ENCODE measurements at regions not wholly inside any gene's neighbourhood (a gene's known extent, or its start where the extent isn't known, plus 50 kb on each side); places are given as distances from the start of the nearest gene placed in this dataset.

GRCh38 chr3:165395188-165395587 is 199.0 kb upstream of the SLITRK3 start:
- no peaks in the 10 kb centered on the region for H3K27me3 Mint-ChIP-seq

GRCh38 chr3:165393461-165393860 is 197.3 kb upstream of the SLITRK3 start:
- H3K27ac Mint-ChIP-seq: no peak overlapping the region
- H3K9me3 Mint-ChIP-seq: no peaks in the 10 kb centered on the region
- no peaks in the 10 kb centered on the region for H3K27me3 Mint-ChIP-seq
- H3K36me3 Mint-ChIP-seq: no peaks in the 10 kb centered on the region
- H3K4me1 Mint-ChIP-seq: no peaks in the 10 kb centered on the region
- H3K4me3 Mint-ChIP-seq: no peak overlapping the region

More at GRCh38 chr3:165395188-165395587, 199.0 kb upstream of the SLITRK3 start:
- H3K9me3 Mint-ChIP-seq: no peaks in the 10 kb centered on the region
- no peaks in the 10 kb centered on the region for H3K36me3 Mint-ChIP-seq
- no peak overlapping the region for H3K4me3 Mint-ChIP-seq
- H3K4me1 Mint-ChIP-seq: no peaks in the 10 kb centered on the region
- no peak overlapping the region for H3K27ac Mint-ChIP-seq

- Mint-ChIP-seq H3K4me3 (no peak overlapping the region), H3K27ac (no peak overlapping the region), H3K4me1 (no peaks in the 10 kb centered on the region)
Measured at GRCh38 chr3:165390166-165390565, 194.0 kb upstream of the SLITRK3 start.

GRCh38 chr3:165389653-165390052 is 193.5 kb upstream of the SLITRK3 start:
- Mint-ChIP-seq H3K4me1 (no peaks in the 10 kb centered on the region), H3K9me3 (peaks cover 7% of the 10 kb centered on the region), H3K27me3 (no peaks in the 10 kb centered on the region), H3K27ac (no peak overlapping the region), H3K36me3 (no peaks in the 10 kb centered on the region), H3K4me3 (no peak overlapping the region)

More at GRCh38 chr3:165390166-165390565, 194.0 kb upstream of the SLITRK3 start:
- no peaks in the 10 kb centered on the region for H3K27me3 Mint-ChIP-seq
- H3K9me3 Mint-ChIP-seq: peaks cover 7% of the 10 kb centered on the region
- no peaks in the 10 kb centered on the region for H3K36me3 Mint-ChIP-seq

- no peak overlapping the region for H3K4me3 Mint-ChIP-seq
- no peaks in the 10 kb centered on the region for H3K27me3 Mint-ChIP-seq
- H3K4me1 Mint-ChIP-seq: no peaks in the 10 kb centered on the region
- H3K27ac Mint-ChIP-seq: no peak overlapping the region
- peaks cover 7% of the 10 kb centered on the region for H3K9me3 Mint-ChIP-seq
- no peaks in the 10 kb centered on the region for H3K36me3 Mint-ChIP-seq
Measured at GRCh38 chr3:165389064-165389463, 192.9 kb upstream of the SLITRK3 start.

GRCh38 chr3:165383381-165383780 is 187.2 kb upstream of the SLITRK3 start:
- Mint-ChIP-seq H3K27ac (no peak overlapping the region), H3K36me3 (no peaks in the 10 kb centered on the region), H3K27me3 (no peaks in the 10 kb centered on the region), H3K4me3 (no peak overlapping the region), H3K4me1 (no peaks in the 10 kb centered on the region), H3K9me3 (peaks cover 15% of the 10 kb centered on the region)

- peaks cover 15% of the 10 kb centered on the region for H3K9me3 Mint-ChIP-seq
- no peak overlapping the region for H3K27ac Mint-ChIP-seq
- H3K4me1 Mint-ChIP-seq: no peaks in the 10 kb centered on the region
- H3K27me3 Mint-ChIP-seq: no peaks in the 10 kb centered on the region
- no peaks in the 10 kb centered on the region for H3K36me3 Mint-ChIP-seq
- H3K4me3 Mint-ChIP-seq: no peak overlapping the region
Measured at GRCh38 chr3:165382672-165383071, 186.5 kb upstream of the SLITRK3 start.

DNA sequence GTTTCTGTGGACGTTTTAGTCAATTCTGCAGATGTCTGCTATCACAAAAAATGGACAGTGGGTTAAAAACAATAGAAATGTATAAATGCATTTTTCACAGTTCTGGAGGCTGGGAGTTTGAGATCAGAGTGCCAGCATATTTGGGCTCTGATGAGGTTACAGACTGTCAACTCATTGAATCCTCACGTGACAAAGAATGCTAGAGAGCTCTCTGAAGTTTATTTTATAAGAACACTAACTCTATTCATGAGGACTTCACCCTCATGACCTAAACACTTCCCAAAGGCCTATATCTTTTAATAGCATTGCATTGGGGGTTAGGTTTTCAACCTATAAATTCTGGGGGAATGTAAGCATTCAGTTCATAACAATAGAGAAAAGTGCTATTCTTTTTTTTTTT is 182.6 kb upstream of the SLITRK3 start:
- no peaks in the 10 kb centered on the region for H3K36me3 Mint-ChIP-seq
- H3K27me3 Mint-ChIP-seq: no peaks in the 10 kb centered on the region
- no peak overlapping the region for H3K4me3 Mint-ChIP-seq
- H3K4me1 Mint-ChIP-seq: no peaks in the 10 kb centered on the region
- H3K27ac Mint-ChIP-seq: no peak overlapping the region
- H3K9me3 Mint-ChIP-seq: peaks cover 7% of the 10 kb centered on the region

DNA sequence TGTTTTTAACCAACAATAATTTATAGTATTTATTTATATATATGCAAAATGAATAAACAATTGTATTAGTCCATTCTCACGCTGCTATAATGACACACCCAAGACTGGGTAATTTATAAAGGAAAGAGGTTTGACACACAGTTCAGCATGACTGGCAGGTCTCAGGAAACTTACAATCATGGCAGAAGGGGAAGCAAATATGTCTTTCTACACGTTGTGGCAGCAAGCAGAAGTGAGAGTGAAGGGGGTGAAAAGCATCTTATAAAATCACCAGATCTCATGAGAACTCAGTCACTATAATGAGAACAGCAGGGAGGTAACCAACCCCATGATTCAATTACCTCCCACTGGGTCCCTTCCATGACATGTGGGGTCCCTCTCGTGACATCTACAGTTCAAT is 162.8 kb upstream of the SLITRK3 start:
- no peak overlapping the region for H3K27ac Mint-ChIP-seq
- H3K9me3 Mint-ChIP-seq: no peaks in the 10 kb centered on the region
- H3K36me3 Mint-ChIP-seq: no peaks in the 10 kb centered on the region
- no peaks in the 10 kb centered on the region for H3K27me3 Mint-ChIP-seq
- H3K4me3 Mint-ChIP-seq: no peak overlapping the region
- H3K4me1 Mint-ChIP-seq: no peaks in the 10 kb centered on the region

DNA sequence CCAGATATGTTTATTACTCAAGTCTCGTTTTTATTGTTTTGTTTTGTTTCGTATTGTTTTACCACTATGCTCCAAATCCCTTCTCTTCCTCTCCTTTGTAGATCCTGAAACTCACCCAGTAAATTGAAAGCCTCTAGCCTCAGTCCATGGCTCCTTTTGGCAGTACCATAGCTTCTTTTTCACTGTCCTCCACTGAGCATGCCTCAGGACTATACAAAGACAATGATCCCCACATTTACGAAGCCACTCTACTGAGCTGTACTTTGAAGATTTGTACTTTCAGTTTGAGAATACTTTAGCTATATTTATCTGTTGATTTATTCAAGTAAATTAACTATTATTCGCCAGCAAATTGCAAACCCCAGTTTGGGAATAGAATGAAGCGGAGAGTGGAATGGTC is 159.1 kb upstream of the SLITRK3 start:
- H3K4me1 Mint-ChIP-seq: no peaks in the 10 kb centered on the region
- H3K36me3 Mint-ChIP-seq: no peaks in the 10 kb centered on the region
- no peaks in the 10 kb centered on the region for H3K27me3 Mint-ChIP-seq
- no peak overlapping the region for H3K4me3 Mint-ChIP-seq
- H3K9me3 Mint-ChIP-seq: peaks cover 5% of the 10 kb centered on the region
- no peak overlapping the region for H3K27ac Mint-ChIP-seq

DNA sequence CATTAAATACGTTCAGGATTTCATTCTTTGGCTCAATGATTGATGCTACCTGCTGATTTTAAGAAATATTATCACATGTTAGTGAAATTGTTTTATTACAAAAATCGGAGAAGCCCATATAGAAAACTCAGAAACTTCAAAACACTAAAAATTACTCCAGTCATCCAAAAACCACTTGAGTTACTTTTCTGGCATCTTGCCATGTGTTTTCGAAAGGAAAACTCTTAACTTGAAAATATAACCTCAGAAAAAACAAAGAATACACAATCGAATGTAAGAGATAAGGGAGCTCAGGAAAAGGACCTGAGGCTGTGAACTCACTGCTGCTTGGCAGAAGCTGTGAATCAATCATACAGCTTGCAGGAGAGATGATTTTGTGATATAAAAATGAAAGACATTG is 151.3 kb upstream of the SLITRK3 start:
- Mint-ChIP-seq H3K4me1 (no peaks in the 10 kb centered on the region), H3K4me3 (no peak overlapping the region), H3K36me3 (no peaks in the 10 kb centered on the region), H3K27ac (no peak overlapping the region), H3K9me3 (peaks cover 17% of the 10 kb centered on the region), H3K27me3 (no peaks in the 10 kb centered on the region)

DNA sequence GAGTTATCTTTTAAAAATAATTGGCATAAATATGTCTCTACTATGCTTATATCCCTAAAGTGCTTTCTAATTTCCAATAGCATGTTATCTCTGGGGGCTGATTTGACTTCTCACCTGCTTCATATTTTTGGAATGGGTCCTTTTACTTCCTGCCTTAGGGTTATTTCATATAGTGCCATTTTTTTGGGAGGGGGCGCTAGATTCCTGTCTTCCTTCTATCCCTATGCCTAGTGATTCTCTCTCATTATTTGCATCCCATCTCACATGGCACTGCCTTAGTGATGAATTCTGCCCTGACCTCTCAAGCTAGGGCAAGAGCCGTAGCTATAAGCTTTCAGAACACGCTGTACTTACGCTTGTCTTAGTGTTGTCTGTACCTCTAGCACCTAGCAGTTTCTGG is 150.3 kb upstream of the SLITRK3 start:
- Mint-ChIP-seq H3K4me3 (no peak overlapping the region), H3K9me3 (peaks cover 13% of the 10 kb centered on the region), H3K4me1 (no peaks in the 10 kb centered on the region), H3K27ac (peak overlapping the region; percentile 74), H3K36me3 (no peaks in the 10 kb centered on the region), H3K27me3 (no peaks in the 10 kb centered on the region)

DNA sequence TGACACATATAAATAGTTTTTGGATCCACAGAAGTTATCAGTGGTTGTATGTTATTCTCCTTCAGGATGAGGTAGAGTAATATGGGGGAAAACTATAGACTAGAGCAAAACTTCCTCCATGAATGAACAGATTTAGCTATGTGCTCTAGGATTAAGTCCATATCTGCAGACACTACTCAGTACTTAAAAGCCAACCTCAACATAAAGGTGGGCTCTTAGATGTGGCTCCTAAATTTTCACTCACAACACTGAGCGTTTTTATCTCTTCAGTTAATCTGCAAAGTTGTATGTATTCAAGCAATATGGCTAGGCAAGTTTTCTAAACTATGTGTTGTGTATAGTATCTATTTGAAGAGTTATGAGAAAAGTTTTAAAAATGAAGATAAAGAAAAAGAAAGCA is 147.0 kb upstream of the SLITRK3 start:
- Mint-ChIP-seq H3K4me1 (no peaks in the 10 kb centered on the region), H3K4me3 (no peak overlapping the region), H3K27me3 (no peaks in the 10 kb centered on the region), H3K36me3 (no peaks in the 10 kb centered on the region), H3K9me3 (peaks cover 12% of the 10 kb centered on the region), H3K27ac (no peak overlapping the region)

GRCh38 chr3:165339753-165340152 is 143.6 kb upstream of the SLITRK3 start:
- H3K27ac Mint-ChIP-seq: no peak overlapping the region
- no peaks in the 10 kb centered on the region for H3K36me3 Mint-ChIP-seq
- no peaks in the 10 kb centered on the region for H3K27me3 Mint-ChIP-seq
- H3K4me1 Mint-ChIP-seq: no peaks in the 10 kb centered on the region
- H3K9me3 Mint-ChIP-seq: peaks cover 6% of the 10 kb centered on the region
- H3K4me3 Mint-ChIP-seq: no peak overlapping the region

- Mint-ChIP-seq H3K9me3 (no peaks in the 10 kb centered on the region), H3K27ac (no peak overlapping the region), H3K36me3 (no peaks in the 10 kb centered on the region), H3K4me1 (no peaks in the 10 kb centered on the region), H3K27me3 (no peaks in the 10 kb centered on the region), H3K4me3 (no peak overlapping the region)
Measured at GRCh38 chr3:165336786-165337185, 140.6 kb upstream of the SLITRK3 start.
